LNCaP clone FGC (cell line): ENCODE measurements at regions not wholly inside any gene's neighbourhood (a gene's known extent, or its start where the extent isn't known, plus 50 kb on each side); places are given as distances from the start of the nearest gene placed in this dataset.
"Not testable (repeated sequence)": the region's sequence is repeated elsewhere in the genome, so short reads cannot be mapped to it uniquely, and the experiment has no call there.

Source experiments
- DNase-seq: peaks from one replicate; pipeline ENCODE4 v3.0.0-alpha.2; 2011; ENCODE audit warnings: low read depth
- H3K4me3 ChIP-seq: 2 replicates; pipeline ENCODE4 v1.5.1; 2011; ENCODE audit warnings: mild to moderate bottlenecking, low read depth, low read length, control low read depth
- CTCF ChIP-seq: IDR thresholded peaks from 2 replicates; pipeline ENCODE4 v1.5.1; 2012; ENCODE audit warnings: mild to moderate bottlenecking; ENCODE audit not compliant: control insufficient read depth, insufficient read depth; ENCODE audit errors: extremely low read depth

- TF ChIP-seq CTCF: no peak
- H3K4me3 ChIP-seq: no peak overlapping the region
- no peak for DNase-seq
Observed at GRCh38 chr5:58183078-58183785, 276.7 kb downstream of the PLK2 start.

GRCh38 chr5:58182287-58182841 is 277.5 kb downstream of the PLK2 start:
- no peak for DNase-seq
- TF ChIP-seq CTCF: no peak
- H3K4me3 ChIP-seq: no peak overlapping the region

GRCh38 chr5:58181578-58182286 is 278.2 kb downstream of the PLK2 start:
- no peak for TF ChIP-seq CTCF
- no peak overlapping the region for H3K4me3 ChIP-seq
- peak; percentile 79 for DNase-seq

GRCh38 chr5:58172946-58173345 is 286.9 kb downstream of the PLK2 start:
- DNase-seq: no peak
- no peak for TF ChIP-seq CTCF
- H3K4me3 ChIP-seq: no peak overlapping the region

- no peak overlapping the region for H3K4me3 ChIP-seq
- no peak for TF ChIP-seq CTCF
Observed at GRCh38 chr5:58165152-58165551, 294.7 kb downstream of the PLK2 start.

GRCh38 chr5:58161889-58162288 is 298.0 kb downstream of the PLK2 start:
- H3K4me3 ChIP-seq, DNase-seq: not testable (repeated sequence)

More at GRCh38 chr5:58165152-58165551, 294.7 kb downstream of the PLK2 start:
- no peak for DNase-seq

GRCh38 chr5:58156973-58157701 is 302.7 kb downstream of the PLK2 start:
- H3K4me3 ChIP-seq: no peak overlapping the region
- DNase-seq: no peak

More at GRCh38 chr5:58156973-58157701, 302.7 kb downstream of the PLK2 start:
- no peak for TF ChIP-seq CTCF
